ENCODE measurements at regions not wholly inside any gene's neighbourhood (a gene's known extent, or its start where the extent isn't known, plus 50 kb on each side); places are given as distances from the start of the nearest gene placed in this dataset.

DNA sequence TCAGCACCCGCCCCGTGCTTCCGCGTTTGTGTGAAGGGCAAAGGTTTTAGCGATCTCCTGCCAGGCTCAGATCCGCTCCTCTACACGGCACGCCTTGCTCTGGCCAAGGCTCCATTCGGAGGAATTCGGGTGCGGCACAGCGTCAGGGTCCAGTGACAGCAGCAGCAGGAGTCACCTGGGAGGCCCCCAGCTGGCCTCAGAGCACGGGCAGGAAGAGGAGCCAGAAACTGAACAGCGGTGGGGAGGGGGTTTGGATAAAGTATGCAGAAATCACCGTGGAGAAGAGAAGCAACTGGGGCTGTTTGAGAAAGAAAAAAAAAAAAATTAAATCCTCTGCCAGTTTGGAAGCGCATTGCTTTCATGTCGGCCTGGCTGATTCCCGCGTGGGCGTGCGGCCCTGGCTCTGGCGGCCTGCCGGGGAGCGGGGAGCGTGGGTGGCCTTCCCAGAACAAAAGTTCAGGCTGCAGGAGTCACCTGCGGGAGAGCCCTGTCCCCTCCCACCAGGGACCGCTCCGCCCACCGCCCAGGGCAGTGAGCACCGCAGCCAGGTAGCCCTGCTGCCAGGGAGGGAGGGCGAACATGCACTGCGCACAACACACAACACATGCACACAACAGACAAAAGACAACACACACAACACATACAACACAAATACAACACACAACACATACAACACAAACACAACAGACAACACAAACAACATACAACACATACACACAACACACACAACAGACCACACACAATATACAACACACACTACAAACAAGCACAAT lies 107.6 kb downstream of the ETS2 start:
- no peak for DNase-seq (ENCODE audit: low read depth)
- TF ChIP-seq CTCF (IDR thresholded peaks at IDR 0.05; ENCODE audit: control insufficient read depth, extremely low read depth, insufficient read depth), result no peak
- no peak overlapping the region for H3K4me3 ChIP-seq (ENCODE audit: low read depth, low read length)

GRCh38 chr21:38912789-38913119 lies 107.0 kb downstream of the ETS2 start:
- DNase-seq (ENCODE audit: low read depth), result no peak
- TF ChIP-seq CTCF (IDR thresholded peaks at IDR 0.05; ENCODE audit: control insufficient read depth, extremely low read depth, insufficient read depth), result no peak
- H3K4me3 ChIP-seq (ENCODE audit: low read depth, low read length), result no peak overlapping the region

DNA sequence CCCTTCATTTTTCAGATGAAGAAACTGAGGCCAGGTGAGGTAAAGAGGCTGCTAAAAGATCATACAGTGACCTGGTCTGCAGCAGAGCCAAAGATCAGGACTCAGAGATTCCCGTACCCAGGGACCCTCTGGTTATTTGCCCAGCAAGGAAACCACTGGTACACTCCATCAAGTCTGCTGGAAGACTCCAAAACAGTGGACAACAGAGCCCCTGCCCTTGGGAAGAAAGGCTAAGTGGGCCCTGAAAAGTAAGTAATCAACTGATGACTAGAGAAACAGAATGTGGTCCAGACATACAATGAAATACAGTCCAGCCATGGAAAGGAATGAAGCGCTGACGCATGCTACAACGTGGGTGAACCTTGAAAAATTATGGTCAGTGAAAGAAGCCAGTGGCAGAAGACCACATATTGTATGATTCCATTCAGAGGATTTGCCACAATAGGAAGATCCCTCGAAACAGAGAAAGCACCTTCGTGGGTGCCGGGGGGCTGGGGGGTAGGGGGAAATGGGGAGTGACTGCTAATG lies 106.4 kb downstream of the ETS2 start:
- no peak overlapping the region for H3K4me3 ChIP-seq (ENCODE audit: low read depth, low read length)
- no peak for DNase-seq (ENCODE audit: low read depth)
- TF ChIP-seq CTCF (IDR thresholded peaks at IDR 0.05; ENCODE audit: control insufficient read depth, extremely low read depth, insufficient read depth), result no peak

GRCh38 chr21:38911484-38912101 lies 105.9 kb downstream of the ETS2 start:
- no peak for TF ChIP-seq CTCF (IDR thresholded peaks at IDR 0.05; ENCODE audit: control insufficient read depth, extremely low read depth, insufficient read depth)

GRCh38 chr21:38910390-38911067 lies 104.8 kb downstream of the ETS2 start:
- no peak overlapping the region for H3K4me3 ChIP-seq (ENCODE audit: low read depth, low read length)
- no peak for TF ChIP-seq CTCF (IDR thresholded peaks at IDR 0.05; ENCODE audit: control insufficient read depth, extremely low read depth, insufficient read depth)
- no peak for DNase-seq (ENCODE audit: low read depth)

More at GRCh38 chr21:38911484-38912101, 105.9 kb downstream of the ETS2 start:
- no peak overlapping the region for H3K4me3 ChIP-seq (ENCODE audit: low read depth, low read length)
- no peak for DNase-seq (ENCODE audit: low read depth)

- DNase-seq (ENCODE audit: low read depth), result no peak
- no peak for TF ChIP-seq CTCF (IDR thresholded peaks at IDR 0.05; ENCODE audit: control insufficient read depth, extremely low read depth, insufficient read depth)
- H3K4me3 ChIP-seq (ENCODE audit: low read depth, low read length), result no peak overlapping the region
Measured at GRCh38 chr21:38909929-38910328, 104.2 kb downstream of the ETS2 start.
